ENCODE measurements at regions not wholly inside any gene's neighbourhood (a gene's known extent, or its start where the extent isn't known, plus 50 kb on each side); places are given as distances from the start of the nearest gene placed in this dataset.

DNA sequence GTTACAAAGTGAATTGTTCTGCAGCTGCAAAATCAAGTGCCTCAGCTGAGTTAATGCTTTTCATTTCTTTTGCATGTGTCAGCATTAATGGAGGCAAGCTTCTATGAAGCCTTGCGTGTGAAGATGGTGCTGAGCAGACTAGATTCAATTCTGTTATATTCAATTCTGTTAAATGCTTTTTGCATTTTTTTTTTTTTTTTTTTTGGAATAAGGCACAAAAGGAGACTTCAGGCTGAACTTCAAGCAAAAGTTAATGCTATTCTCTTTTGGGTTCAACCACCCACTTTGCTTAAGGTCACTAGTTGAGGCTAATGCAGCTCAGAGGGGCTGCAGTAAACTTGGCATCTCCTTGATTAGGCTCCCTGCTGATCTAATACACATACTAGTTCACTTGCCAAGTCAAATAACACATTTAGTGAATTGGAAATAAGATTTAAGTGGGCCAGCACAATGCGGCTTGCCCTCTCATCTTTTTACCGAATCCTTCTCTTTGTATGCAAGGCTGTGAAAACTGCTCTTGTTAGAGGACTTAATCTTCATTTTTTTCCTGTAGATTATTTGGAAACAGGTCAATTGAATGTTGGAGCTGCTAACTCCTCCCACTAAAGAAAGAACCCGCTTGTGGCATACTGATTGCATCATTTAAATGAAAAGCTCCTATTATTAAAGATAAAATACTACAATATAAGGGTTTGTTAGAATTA lies 1020.2 kb downstream of the NR2F1-AS1 start:
- TF ChIP-seq, protein P1, sequence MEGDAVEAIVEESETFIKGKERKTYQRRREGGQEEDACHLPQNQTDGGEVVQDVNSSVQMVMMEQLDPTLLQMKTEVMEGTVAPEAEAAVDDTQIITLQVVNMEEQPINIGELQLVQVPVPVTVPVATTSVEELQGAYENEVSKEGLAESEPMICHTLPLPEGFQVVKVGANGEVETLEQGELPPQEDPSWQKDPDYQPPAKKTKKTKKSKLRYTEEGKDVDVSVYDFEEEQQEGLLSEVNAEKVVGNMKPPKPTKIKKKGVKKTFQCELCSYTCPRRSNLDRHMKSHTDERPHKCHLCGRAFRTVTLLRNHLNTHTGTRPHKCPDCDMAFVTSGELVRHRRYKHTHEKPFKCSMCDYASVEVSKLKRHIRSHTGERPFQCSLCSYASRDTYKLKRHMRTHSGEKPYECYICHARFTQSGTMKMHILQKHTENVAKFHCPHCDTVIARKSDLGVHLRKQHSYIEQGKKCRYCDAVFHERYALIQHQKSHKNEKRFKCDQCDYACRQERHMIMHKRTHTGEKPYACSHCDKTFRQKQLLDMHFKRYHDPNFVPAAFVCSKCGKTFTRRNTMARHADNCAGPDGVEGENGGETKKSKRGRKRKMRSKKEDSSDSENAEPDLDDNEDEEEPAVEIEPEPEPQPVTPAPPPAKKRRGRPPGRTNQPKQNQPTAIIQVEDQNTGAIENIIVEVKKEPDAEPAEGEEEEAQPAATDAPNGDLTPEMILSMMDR (IDR thresholded peaks at IDR 0.05; ENCODE audit: unreplicated experiment) = no peak
- CTCF ChIA-PET = no interaction called here
- intact Hi-C loops (cut with micrococcal nuclease; ENCODE audit: unreplicated experiment) = no loop called here
- DNase-seq = no peak
- Mint-ChIP-seq H3K9me3 (ENCODE audit: low read depth, unreplicated experiment) (no peaks in the 10 kb centered on the region), H3K4me3 (ENCODE audit: low read depth, unreplicated experiment) (no peak overlapping the region), H3K27ac (ENCODE audit: unreplicated experiment) (no peak overlapping the region), H3K27me3 (ENCODE audit: unreplicated experiment) (no peaks in the 10 kb centered on the region), H3K36me3 (ENCODE audit: insufficient read depth, unreplicated experiment) (no peaks in the 10 kb centered on the region), H3K4me1 (ENCODE audit: low read depth, unreplicated experiment) (peaks cover 10% of the 10 kb centered on the region)
- BruUV-seq (replicated peaks) = no TSS peak

DNA sequence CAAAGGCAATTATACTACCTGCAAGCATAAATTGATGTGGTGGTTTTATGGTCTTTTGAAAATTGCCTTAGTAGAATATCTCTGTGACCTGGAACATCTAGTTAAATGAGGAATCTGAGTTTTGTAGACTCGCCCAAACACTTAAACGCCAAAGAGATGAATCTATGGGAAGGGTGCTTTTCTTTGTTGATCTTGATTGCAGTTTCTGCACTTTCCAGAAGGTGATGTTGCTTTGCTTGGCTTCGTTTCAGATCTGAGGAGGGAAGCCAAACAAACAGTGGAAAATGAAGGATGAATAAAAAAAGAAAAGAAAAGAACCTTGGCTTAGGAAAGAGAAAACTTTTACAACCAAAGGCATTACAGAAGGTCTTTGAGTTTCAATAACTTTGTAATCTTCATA lies 1021.2 kb downstream of the NR2F1-AS1 start:
- H3K27ac Mint-ChIP-seq (ENCODE audit: unreplicated experiment) = no peak overlapping the region
- no peaks in the 10 kb centered on the region for H3K27me3 Mint-ChIP-seq (ENCODE audit: unreplicated experiment)
- no peaks in the 10 kb centered on the region for H3K36me3 Mint-ChIP-seq (ENCODE audit: insufficient read depth, unreplicated experiment)
- no TSS peak for BruUV-seq (replicated peaks)
- no peaks in the 10 kb centered on the region for H3K9me3 Mint-ChIP-seq (ENCODE audit: low read depth, unreplicated experiment)
- no peak overlapping the region for H3K4me3 Mint-ChIP-seq (ENCODE audit: low read depth, unreplicated experiment)
- H3K4me1 Mint-ChIP-seq (ENCODE audit: low read depth, unreplicated experiment) = peaks cover 10% of the 10 kb centered on the region
- CTCF ChIA-PET = no interaction called here
- no peak for DNase-seq
- intact Hi-C loops (cut with micrococcal nuclease; ENCODE audit: unreplicated experiment) = no loop called here
- TF ChIP-seq, protein P1 (IDR thresholded peaks at IDR 0.05; ENCODE audit: unreplicated experiment) = no peak

GRCh38 chr5:92559331-92559730 lies 1021.7 kb downstream of the NR2F1-AS1 start:
- no peaks in the 10 kb centered on the region for H3K9me3 Mint-ChIP-seq (ENCODE audit: low read depth, unreplicated experiment)
- CTCF ChIA-PET = no interaction called here
- no peaks in the 10 kb centered on the region for H3K36me3 Mint-ChIP-seq (ENCODE audit: insufficient read depth, unreplicated experiment)
- BruUV-seq (replicated peaks) = no TSS peak
- H3K27me3 Mint-ChIP-seq (ENCODE audit: unreplicated experiment) = no peaks in the 10 kb centered on the region
- intact Hi-C loops (cut with micrococcal nuclease; ENCODE audit: unreplicated experiment) = no loop called here
- no peak overlapping the region for H3K4me3 Mint-ChIP-seq (ENCODE audit: low read depth, unreplicated experiment)
- TF ChIP-seq, protein P1 (IDR thresholded peaks at IDR 0.05; ENCODE audit: unreplicated experiment) = no peak
- H3K27ac Mint-ChIP-seq (ENCODE audit: unreplicated experiment) = no peak overlapping the region
- no peak for DNase-seq
- peaks cover 10% of the 10 kb centered on the region for H3K4me1 Mint-ChIP-seq (ENCODE audit: low read depth, unreplicated experiment)

GRCh38 chr5:92556747-92557146 lies 1024.3 kb downstream of the NR2F1-AS1 start:
- no peak overlapping the region for H3K27ac Mint-ChIP-seq (ENCODE audit: unreplicated experiment)
- TF ChIP-seq, protein P1 (IDR thresholded peaks at IDR 0.05; ENCODE audit: unreplicated experiment) = no peak
- CTCF ChIA-PET = no interaction called here
- no TSS peak for BruUV-seq (replicated peaks)
- H3K36me3 Mint-ChIP-seq (ENCODE audit: insufficient read depth, unreplicated experiment) = no peaks in the 10 kb centered on the region
- DNase-seq = no peak
- intact Hi-C loops (cut with micrococcal nuclease; ENCODE audit: unreplicated experiment) = no loop called here
- H3K9me3 Mint-ChIP-seq (ENCODE audit: low read depth, unreplicated experiment) = no peaks in the 10 kb centered on the region
- H3K4me1 Mint-ChIP-seq (ENCODE audit: low read depth, unreplicated experiment) = peaks cover 21% of the 10 kb centered on the region
- H3K4me3 Mint-ChIP-seq (ENCODE audit: low read depth, unreplicated experiment) = no peak overlapping the region
- H3K27me3 Mint-ChIP-seq (ENCODE audit: unreplicated experiment) = no peaks in the 10 kb centered on the region
